ENCODE measurements at regions not wholly inside any gene's neighbourhood (a gene's known extent, or its start where the extent isn't known, plus 50 kb on each side); places are given as distances from the start of the nearest gene placed in this dataset.
"Not testable (repeated sequence)": the region's sequence is repeated elsewhere in the genome, so short reads cannot be mapped to it uniquely, and the experiment has no call there.

DNA sequence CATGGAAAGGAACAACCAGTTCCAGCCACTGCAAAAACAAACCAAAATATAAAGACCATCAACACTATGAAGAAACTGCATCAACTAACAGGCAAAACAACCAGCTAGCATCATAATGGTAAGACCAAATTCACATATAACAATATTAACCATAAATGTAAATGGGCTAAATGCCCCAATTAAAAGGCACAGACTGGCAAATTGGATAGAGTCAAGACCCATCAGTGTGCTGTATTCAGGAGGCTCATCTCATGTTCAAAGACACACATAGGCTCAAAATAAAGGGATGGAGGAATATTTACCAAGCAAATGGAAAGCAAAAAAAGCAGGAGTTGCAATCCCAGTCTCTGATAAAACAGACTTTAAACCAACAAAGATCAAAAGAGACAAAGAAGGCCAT is 89.7 kb upstream of the SETMAR start:
- not testable (repeated sequence) for TF ChIP-seq POLR2A (IDR thresholded peaks at IDR 0.05; ENCODE audit: low read length); MAFK (IDR thresholded peaks at IDR 0.05; ENCODE audit: partially characterized antibody)
- TF ChIP-seq, protein P1, sequence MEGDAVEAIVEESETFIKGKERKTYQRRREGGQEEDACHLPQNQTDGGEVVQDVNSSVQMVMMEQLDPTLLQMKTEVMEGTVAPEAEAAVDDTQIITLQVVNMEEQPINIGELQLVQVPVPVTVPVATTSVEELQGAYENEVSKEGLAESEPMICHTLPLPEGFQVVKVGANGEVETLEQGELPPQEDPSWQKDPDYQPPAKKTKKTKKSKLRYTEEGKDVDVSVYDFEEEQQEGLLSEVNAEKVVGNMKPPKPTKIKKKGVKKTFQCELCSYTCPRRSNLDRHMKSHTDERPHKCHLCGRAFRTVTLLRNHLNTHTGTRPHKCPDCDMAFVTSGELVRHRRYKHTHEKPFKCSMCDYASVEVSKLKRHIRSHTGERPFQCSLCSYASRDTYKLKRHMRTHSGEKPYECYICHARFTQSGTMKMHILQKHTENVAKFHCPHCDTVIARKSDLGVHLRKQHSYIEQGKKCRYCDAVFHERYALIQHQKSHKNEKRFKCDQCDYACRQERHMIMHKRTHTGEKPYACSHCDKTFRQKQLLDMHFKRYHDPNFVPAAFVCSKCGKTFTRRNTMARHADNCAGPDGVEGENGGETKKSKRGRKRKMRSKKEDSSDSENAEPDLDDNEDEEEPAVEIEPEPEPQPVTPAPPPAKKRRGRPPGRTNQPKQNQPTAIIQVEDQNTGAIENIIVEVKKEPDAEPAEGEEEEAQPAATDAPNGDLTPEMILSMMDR (IDR thresholded peaks at IDR 0.05) = not testable (repeated sequence)

All from A549 (cell line).